ENCODE measurements at regions not wholly inside any gene's neighbourhood (a gene's known extent, or its start where the extent isn't known, plus 50 kb on each side); places are given as distances from the start of the nearest gene placed in this dataset.

- no peaks in the 10 kb centered on the region for H3K79me2 ChIP-seq (ENCODE audit: control insufficient read depth in 1 of 2, insufficient read depth in 2 of 2, low read length in 2 of 2)
- no peak overlapping the region for H3K27ac ChIP-seq (ENCODE audit: low read depth, low read length)
- ChIA-PET CTCF (ENCODE audit: partially characterized antibody) (no interaction called here), POLR2A (ENCODE audit: partially characterized antibody) (no interaction called here)
- no peak overlapping the region for H3K14ac ChIP-seq (ENCODE audit: insufficient read length)
- H3K9ac ChIP-seq (replicated peaks in 1 of 4; ENCODE audit: extremely low read depth in 1 of 4, low read depth in 3 of 4, low read length in 3 of 4): no peak overlapping the region
- no peak overlapping the region for H2BK15ac ChIP-seq (ENCODE audit: low read length)
- no peak overlapping the region for H3K4me2 ChIP-seq (ENCODE audit: insufficient read depth in 1 of 2, low read depth in 2 of 2, low read length in 2 of 2)
- H4K20me1 ChIP-seq (replicated peaks in 1 of 2; ENCODE audit: control insufficient read depth in 1 of 2, insufficient read depth in 2 of 2, low read length in 2 of 2): no peaks in the 10 kb centered on the region
- no peak overlapping the region for H3K18ac ChIP-seq (ENCODE audit: extremely low read depth, low read length)
- H3K79me1 ChIP-seq (ENCODE audit: low read depth, low read length): no peaks in the 10 kb centered on the region
- H4K91ac ChIP-seq (replicated peaks; ENCODE audit: insufficient read length, low read length): no peak overlapping the region
- no peak overlapping the region for H2AFZ ChIP-seq (ENCODE audit: low read length)
- no peak overlapping the region for H2BK20ac ChIP-seq (ENCODE audit: low read length)
- H4K5ac ChIP-seq (ENCODE audit: insufficient read length, low read depth, low read length): no peak overlapping the region
- H2AK5ac ChIP-seq (ENCODE audit: low read depth, low read length): no peak overlapping the region
- DNase-seq (ENCODE audit: low read depth in 1 of 2, low spot score in 2 of 2) (no peak), FAIRE-seq (no peak)
- no peak overlapping the region for H2BK12ac ChIP-seq (ENCODE audit: low read depth, low read length)
- no peaks in the 10 kb centered on the region for H3K27me3 ChIP-seq (replicated peaks in 1 of 4; ENCODE audit: control insufficient read depth in 3 of 4, extremely low read depth in 1 of 4, insufficient read depth in 3 of 4, low read length in 3 of 4)
- peaks cover 0 to 3% (median 0%) of the 10 kb centered on the region in 4 experiments; a peak in 1 of 7 replicates for H3K4me1 ChIP-seq (replicated peaks in 1 of 4; ENCODE audit: control insufficient read depth in 3 of 4, insufficient read depth in 4 of 4, low read length in 3 of 4)
- H3K4ac ChIP-seq (replicated peaks; ENCODE audit: insufficient read length, low read depth, low read length): no peak overlapping the region
- 89% methylated on average over 5 of the region's 5 CpGs; no CpG with 5 or more reads in 1 of the 2 experiments for WGBS, 2 experiments (ENCODE audit: extremely low coverage in 1 of 2, insufficient coverage in 1 of 2, insufficient read length in 1 of 2, insufficient replicate concordance in 2 of 2, low coverage in 1 of 2, low lambda C conversion rate in 2 of 2, missing lambda C conversion rate in 1 of 2)
- no peak overlapping the region for H3K23ac ChIP-seq (ENCODE audit: insufficient read length)
- no peak overlapping the region for H2BK5ac ChIP-seq (ENCODE audit: low read depth, low read length)
- H2BK120ac ChIP-seq (replicated peaks; ENCODE audit: low read depth, low read length): no peak overlapping the region
- no peak overlapping the region for H4K8ac ChIP-seq (ENCODE audit: extremely low read depth, insufficient read depth, low read length)
- H3K4me3 ChIP-seq (ENCODE audit: extremely low read depth in 1 of 4, insufficient read depth in 2 of 4, low read depth in 3 of 4, low read length in 4 of 4): no peak overlapping the region
- TF ChIP-seq YY1 (IDR thresholded peaks at IDR 0.05; ENCODE audit: low read depth, low read length) (no peak), TBP (IDR thresholded peaks at IDR 0.05; ENCODE audit: low read depth, low read length) (no peak), ASH2L (IDR thresholded peaks at IDR 0.05; ENCODE audit: low read length) (no peak), TAF7 (optimal IDR thresholded peaks at IDR 0.05; ENCODE audit: borderline replicate concordance, low read depth, low read length) (no peak), KDM4A (IDR thresholded peaks at IDR 0.05; ENCODE audit: low read depth, low read length, severe bottlenecking) (no peak), HDAC2 (IDR thresholded peaks at IDR 0.05; ENCODE audit: borderline replicate concordance in 1 of 2, low read depth in 2 of 2, low read length in 2 of 2) (no peak), EGR1 (IDR thresholded peaks at IDR 0.05; ENCODE audit: borderline replicate concordance, low read depth, low read length) (no peak), JUND (IDR thresholded peaks at IDR 0.05; ENCODE audit: low read length) (no peak), FOSL1 (IDR thresholded peaks at IDR 0.05; ENCODE audit: insufficient read depth, low read depth, low read length) (no peak), PHF8 (conservative IDR thresholded peaks at IDR 0.05; ENCODE audit: low read depth, low read length) (no peak), GTF2F1 (IDR thresholded peaks at IDR 0.05; ENCODE audit: borderline replicate concordance, low read depth, low read length) (no peak), RFX5 (IDR thresholded peaks at IDR 0.05; ENCODE audit: borderline replicate concordance, low read depth, low read length) (no peak), EP300 (IDR thresholded peaks at IDR 0.05; ENCODE audit: borderline replicate concordance in 1 of 2, low read depth in 2 of 2, low read length in 2 of 2) (no peak)
- H3K56ac ChIP-seq (replicated peaks; ENCODE audit: insufficient read length, low read depth, low read length): no peak overlapping the region
- no peaks in the 10 kb centered on the region for H3K36me3 ChIP-seq (ENCODE audit: control insufficient read depth in 2 of 4, insufficient read depth in 4 of 4, low read length in 3 of 4)
- H3K9me3 ChIP-seq (ENCODE audit: insufficient read depth in 2 of 2, low read depth in 1 of 2, low read length in 1 of 2): no peaks in the 10 kb centered on the region
- H3K23me2 ChIP-seq (ENCODE audit: low read depth, low read length): peaks cover 10% of the 10 kb centered on the region; the same call in 1 of the 2 replicates
Observed at GRCh38 chr21:43286196-43286595, 117.4 kb downstream of the CRYAA start.

Data from H1 (cell line).